ENCODE measurements at regions not wholly inside any gene's neighbourhood (a gene's known extent, or its start where the extent isn't known, plus 50 kb on each side); places are given as distances from the start of the nearest gene placed in this dataset.

DNA sequence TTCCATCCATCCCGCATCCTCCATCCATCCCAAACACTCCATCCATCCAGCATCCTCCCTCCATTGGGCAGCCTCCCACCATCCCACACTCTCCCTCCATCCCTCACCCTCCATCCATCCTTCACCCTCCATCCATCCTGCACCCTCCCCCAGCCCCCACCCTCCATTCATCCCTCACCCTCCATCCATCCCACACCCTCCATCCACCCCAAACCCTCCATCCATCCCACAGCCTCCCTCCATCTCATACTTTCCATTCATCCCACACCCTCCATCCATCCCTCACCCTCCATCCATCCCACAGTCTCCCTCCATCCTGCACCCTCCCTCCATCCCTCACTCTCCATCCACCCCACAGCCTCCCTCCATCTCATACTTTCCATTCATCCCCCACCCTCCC is 60.4 kb downstream of the FOXI2 start:
- ATAC-seq (peak; percentile 67), DNase-seq (no peak)
- Histone ChIP-seq H3K4me3 (no peak overlapping the region), H3K9me3 (no peaks in the 10 kb centered on the region), H3K4me1 (ENCODE audit: low read depth) (no peaks in the 10 kb centered on the region), H3K36me3 (ENCODE audit: low read depth) (no peaks in the 10 kb centered on the region)
- intact Hi-C loops (cut with DNase I, micrococcal nuclease) = no loop called here
- TF ChIP-seq, protein P1, sequence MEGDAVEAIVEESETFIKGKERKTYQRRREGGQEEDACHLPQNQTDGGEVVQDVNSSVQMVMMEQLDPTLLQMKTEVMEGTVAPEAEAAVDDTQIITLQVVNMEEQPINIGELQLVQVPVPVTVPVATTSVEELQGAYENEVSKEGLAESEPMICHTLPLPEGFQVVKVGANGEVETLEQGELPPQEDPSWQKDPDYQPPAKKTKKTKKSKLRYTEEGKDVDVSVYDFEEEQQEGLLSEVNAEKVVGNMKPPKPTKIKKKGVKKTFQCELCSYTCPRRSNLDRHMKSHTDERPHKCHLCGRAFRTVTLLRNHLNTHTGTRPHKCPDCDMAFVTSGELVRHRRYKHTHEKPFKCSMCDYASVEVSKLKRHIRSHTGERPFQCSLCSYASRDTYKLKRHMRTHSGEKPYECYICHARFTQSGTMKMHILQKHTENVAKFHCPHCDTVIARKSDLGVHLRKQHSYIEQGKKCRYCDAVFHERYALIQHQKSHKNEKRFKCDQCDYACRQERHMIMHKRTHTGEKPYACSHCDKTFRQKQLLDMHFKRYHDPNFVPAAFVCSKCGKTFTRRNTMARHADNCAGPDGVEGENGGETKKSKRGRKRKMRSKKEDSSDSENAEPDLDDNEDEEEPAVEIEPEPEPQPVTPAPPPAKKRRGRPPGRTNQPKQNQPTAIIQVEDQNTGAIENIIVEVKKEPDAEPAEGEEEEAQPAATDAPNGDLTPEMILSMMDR (IDR thresholded peaks at IDR 0.05) = no peak

DNA sequence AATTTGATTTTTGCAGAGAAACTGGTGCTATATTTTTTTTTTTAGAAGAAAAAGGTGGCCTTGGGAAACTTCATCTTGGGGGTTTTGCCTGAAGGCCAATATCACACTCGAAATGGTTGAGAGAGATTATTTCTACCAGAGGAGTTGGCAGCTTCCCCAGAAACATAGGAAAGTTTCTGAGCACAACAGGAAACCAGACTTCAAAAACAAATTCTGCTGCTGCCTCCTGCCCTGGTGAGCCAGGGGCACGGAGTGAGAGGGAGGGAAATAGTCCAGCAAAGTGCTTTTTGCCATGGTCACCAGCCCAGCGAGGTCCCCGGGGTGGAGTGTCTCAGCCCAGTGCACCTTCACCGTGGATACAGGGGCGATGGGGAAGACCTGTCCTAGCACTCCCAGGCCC is 61.1 kb downstream of the FOXI2 start:
- ATAC-seq = no peak
- Histone ChIP-seq H3K36me3 (ENCODE audit: low read depth) (no peaks in the 10 kb centered on the region), H3K9me3 (no peaks in the 10 kb centered on the region), H3K4me3 (no peak overlapping the region), H3K4me1 (ENCODE audit: low read depth) (no peaks in the 10 kb centered on the region)
- no peak for DNase-seq
- intact Hi-C loops (cut with DNase I, micrococcal nuclease) = no loop called here
- TF ChIP-seq, protein P1 (IDR thresholded peaks at IDR 0.05) = no peak

DNA sequence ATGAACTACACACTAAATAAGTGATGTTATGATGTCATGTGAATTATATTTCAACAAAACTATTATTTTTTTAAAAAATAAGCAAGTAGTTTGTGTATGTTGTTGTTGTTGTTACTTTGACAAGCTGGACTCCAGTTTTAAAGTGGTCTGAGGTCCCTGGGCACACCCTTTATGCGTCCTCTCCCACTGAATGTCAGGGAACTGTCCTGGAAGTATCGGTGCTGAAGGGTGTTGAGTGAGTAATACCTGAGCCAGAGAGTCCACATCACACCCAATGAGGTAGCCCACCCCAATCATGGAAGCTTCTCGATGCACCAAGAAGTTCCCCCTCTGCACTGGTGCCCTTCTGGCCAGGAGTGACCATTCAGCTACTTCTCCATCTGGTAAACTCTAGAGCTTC is 64.3 kb downstream of the FOXI2 start:
- ATAC-seq (no peak), DNase-seq (no peak)
- H3K4me1 ChIP-seq (ENCODE audit: low read depth) = no peaks in the 10 kb centered on the region
- intact Hi-C loops (cut with DNase I, micrococcal nuclease) = no loop called here
- H3K4me3 ChIP-seq = no peak overlapping the region
- TF ChIP-seq, protein P1 (IDR thresholded peaks at IDR 0.05) = no peak
- no peaks in the 10 kb centered on the region for H3K9me3 ChIP-seq
- no peaks in the 10 kb centered on the region for H3K36me3 ChIP-seq (ENCODE audit: low read depth)

DNA sequence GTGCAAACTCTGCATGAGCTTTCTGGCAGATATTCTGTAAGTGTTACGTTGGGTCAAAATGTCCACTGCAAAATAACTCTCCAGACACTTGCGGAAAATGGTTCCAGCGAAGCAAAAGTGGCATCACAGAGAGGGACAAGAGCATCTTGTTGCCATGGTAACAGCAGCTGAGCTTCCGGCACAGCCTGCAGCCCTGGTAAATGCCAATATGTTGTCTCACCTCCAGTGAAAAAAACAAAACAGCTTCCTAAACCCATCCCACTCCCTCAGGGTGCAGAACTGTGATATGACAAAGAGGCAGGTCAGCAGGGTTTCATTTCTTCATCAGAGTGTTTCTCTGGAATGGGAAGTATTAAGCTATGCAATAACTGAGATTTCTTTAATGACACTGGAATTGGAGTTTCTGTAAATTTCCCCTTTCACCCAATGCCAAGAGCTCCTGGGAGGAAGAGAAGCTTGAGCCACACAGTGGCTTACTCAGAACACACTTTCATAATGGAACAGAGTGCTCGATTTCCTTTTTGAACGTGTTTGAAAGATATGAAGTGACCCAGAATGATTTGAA is 65.6 kb downstream of the FOXI2 start:
- H3K9me3 ChIP-seq = no peaks in the 10 kb centered on the region
- TF ChIP-seq, protein P1 (IDR thresholded peaks at IDR 0.05) = no peak
- no peaks in the 10 kb centered on the region for H3K4me1 ChIP-seq (ENCODE audit: low read depth)
- intact Hi-C loops (cut with DNase I, micrococcal nuclease) = no loop called here
- ATAC-seq = no peak
- no peak for DNase-seq
- H3K36me3 ChIP-seq (ENCODE audit: low read depth) = no peaks in the 10 kb centered on the region
- H3K4me3 ChIP-seq = no peak overlapping the region

DNA sequence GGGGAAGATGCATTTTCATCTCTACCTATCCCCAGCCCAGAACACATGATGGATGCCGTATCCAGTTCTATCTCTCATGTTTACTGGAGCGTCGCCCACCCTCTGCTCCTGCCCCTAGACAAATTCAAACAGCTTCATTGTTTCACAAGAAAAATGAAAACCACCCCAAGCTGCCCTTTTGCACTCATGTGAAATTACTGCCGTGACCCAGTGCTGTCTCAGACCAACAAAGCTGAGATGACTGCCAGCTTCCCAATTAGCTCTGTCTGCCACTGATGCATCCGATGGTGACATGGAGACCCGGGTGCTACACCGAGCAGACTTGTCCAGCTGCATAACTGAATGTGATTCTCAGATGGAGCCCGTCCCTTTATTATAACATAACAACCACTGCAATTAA is 67.7 kb downstream of the FOXI2 start:
- ATAC-seq = no peak
- intact Hi-C loops (cut with DNase I, micrococcal nuclease) = no loop called here
- Histone ChIP-seq H3K36me3 (ENCODE audit: low read depth) (no peaks in the 10 kb centered on the region), H3K4me1 (ENCODE audit: low read depth) (no peaks in the 10 kb centered on the region), H3K4me3 (no peak overlapping the region), H3K9me3 (no peaks in the 10 kb centered on the region)
- TF ChIP-seq, protein P1 (IDR thresholded peaks at IDR 0.05) = no peak
- no peak for DNase-seq

DNA sequence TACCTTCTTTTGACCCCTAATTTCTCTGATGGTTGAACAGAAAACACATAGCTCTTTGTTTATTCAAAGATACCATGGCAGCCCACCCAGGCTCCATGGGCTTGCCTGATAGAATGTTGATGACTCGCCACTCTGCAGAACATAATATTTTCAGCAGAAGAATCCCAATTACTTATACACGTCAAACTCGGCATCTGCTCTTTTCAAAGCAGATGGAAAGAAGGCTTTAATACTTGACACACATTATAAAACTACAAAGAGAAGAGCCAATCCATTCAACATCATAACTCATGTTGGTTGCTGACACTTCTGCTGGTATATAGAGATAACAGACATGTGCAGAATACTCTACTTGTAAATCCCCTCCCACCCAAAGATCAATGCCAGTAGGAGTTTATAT is 69.0 kb downstream of the FOXI2 start:
- Histone ChIP-seq H3K9me3 (no peaks in the 10 kb centered on the region), H3K4me1 (ENCODE audit: low read depth) (no peaks in the 10 kb centered on the region), H3K36me3 (ENCODE audit: low read depth) (no peaks in the 10 kb centered on the region), H3K4me3 (no peak overlapping the region)
- DNase-seq (no peak), ATAC-seq (no peak)
- intact Hi-C loops (cut with DNase I, micrococcal nuclease) = no loop called here
- TF ChIP-seq, protein P1 (IDR thresholded peaks at IDR 0.05) = no peak
